ENCODE measurements at regions not wholly inside any gene's neighbourhood (a gene's known extent, or its start where the extent isn't known, plus 50 kb on each side); places are given as distances from the start of the nearest gene placed in this dataset.

GRCh38 chr1:56060906-56061305, 518.5 kb downstream of the PLPP3 start:
- TF ChIP-seq CTCF (IDR thresholded peaks at IDR 0.05) (no peak), POLR2AphosphoS5 (IDR thresholded peaks at IDR 0.05) (peak in 1 of 3 donors; percentile 19), EP300 (IDR thresholded peaks at IDR 0.05; ENCODE audit: low read depth) (no peak)
